Liver (tissue), 3 donors: ENCODE measurements at regions not wholly inside any gene's neighbourhood (a gene's known extent, or its start where the extent isn't known, plus 50 kb on each side); places are given as distances from the start of the nearest gene placed in this dataset.

Experiments used
- ATF3 ChIP-seq: IDR thresholded peaks from 2 replicates; pipeline ENCODE4 v1.6.1; 2016; ENCODE audit warnings: antibody characterized with exemption
- EGR1 ChIP-seq, 2 donors: IDR thresholded peaks; 2 replicates each; pipeline ENCODE4 v1.6.1; 2016 to 2018; ENCODE audit warnings: antibody characterized with exemption in 2 of 2, low read depth in 2 of 2
- FOXA2 ChIP-seq: IDR thresholded peaks from 2 replicates; pipeline ENCODE4 v1.6.1; 2016; ENCODE audit warnings: antibody characterized with exemption
- GABPA ChIP-seq, 2 donors: IDR thresholded peaks in 1 of 2; conservative IDR thresholded peaks in 1 of 2; 2 replicates each; pipeline ENCODE4 v1.6.1; 2016; ENCODE audit warnings: antibody characterized with exemption in 2 of 2, mild to moderate bottlenecking in 1 of 2, moderate library complexity in 1 of 2
- RAD21 ChIP-seq, 2 donors: IDR thresholded peaks; 2 replicates each; pipeline ENCODE4 v1.6.1; 2016; ENCODE audit warnings: antibody characterized with exemption in 2 of 2, mild to moderate bottlenecking in 2 of 2
- REST ChIP-seq: IDR thresholded peaks from 2 replicates; pipeline ENCODE4 v1.6.1; 2016; ENCODE audit warnings: antibody characterized with exemption, mild to moderate bottlenecking
- RXRA ChIP-seq, 2 donors: IDR thresholded peaks; 2 replicates each; pipeline ENCODE4 v1.6.1; 2017 to 2018; ENCODE audit warnings: antibody characterized with exemption in 2 of 2, mild to moderate bottlenecking in 1 of 2
- SP1 ChIP-seq: IDR thresholded peaks from 2 replicates; pipeline ENCODE4 v1.6.1; 2018; ENCODE audit warnings: antibody characterized with exemption, mild to moderate bottlenecking
- TAF1 ChIP-seq: conservative IDR thresholded peaks from 2 replicates; pipeline ENCODE4 v1.6.1; 2016; ENCODE audit warnings: antibody characterized with exemption, mild to moderate bottlenecking
- YY1 ChIP-seq: IDR thresholded peaks from 2 replicates; pipeline ENCODE4 v1.6.1; 2016; ENCODE audit warnings: antibody characterized with exemption, mild to moderate bottlenecking
- TF ChIP-seq, protein P1 (sequence below): fragments of 150-350 bp; IDR thresholded peaks from 2 replicates; pipeline ENCODE4 v1.5.1; 2017; ENCODE audit warnings: improper control_type of control experiment, low read depth, low read length; ENCODE audit not compliant: missing input control
- TF ChIP-seq, protein P2 (sequence below): IDR thresholded peaks from 2 replicates; pipeline ENCODE4 v1.6.1; 2016; ENCODE audit warnings: antibody characterized with exemption
- TF ChIP-seq, protein P3 (sequence below): IDR thresholded peaks from 2 replicates; pipeline ENCODE4 v1.6.1; 2016; ENCODE audit warnings: antibody characterized with exemption
- donor health status: healthy.
- donor health status: healthy.

DNA sequence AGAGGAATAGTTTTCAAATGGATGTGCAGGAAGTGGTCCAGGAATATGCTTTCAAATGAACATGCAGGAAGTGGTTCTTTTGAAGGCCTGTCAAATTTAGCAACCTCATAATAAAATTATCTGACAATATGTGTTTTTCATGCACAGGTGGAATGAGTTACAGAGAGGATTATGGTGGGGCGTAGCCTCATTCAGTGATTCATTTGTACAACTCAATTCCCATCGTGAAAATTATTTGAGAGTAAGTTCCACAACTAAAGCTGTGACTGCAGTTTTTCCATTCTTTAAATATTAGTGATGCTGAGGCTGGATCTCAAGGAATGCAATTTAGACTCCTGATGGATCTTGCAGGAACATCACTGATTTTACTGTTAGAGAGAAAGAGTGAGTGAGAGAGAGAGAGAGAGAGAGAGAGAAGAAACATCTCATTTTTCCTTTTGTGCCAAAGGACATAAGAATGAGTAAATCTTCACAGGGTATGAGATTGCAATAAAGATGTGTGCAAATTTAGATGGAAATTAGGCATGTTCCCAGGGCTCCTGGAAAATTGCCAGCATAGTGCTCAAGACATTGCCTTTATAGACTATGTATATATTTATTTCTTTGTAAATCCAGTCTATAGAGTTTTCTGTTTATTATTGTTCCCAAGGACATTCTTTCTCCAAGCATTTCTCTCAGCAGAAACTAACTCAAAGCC is 394.9 kb upstream of the ZEB2 start:
- TF ChIP-seq ATF3, result no peak
- TF ChIP-seq SP1, result no peak
- no peak for TF ChIP-seq REST
- TF ChIP-seq, protein P1, sequence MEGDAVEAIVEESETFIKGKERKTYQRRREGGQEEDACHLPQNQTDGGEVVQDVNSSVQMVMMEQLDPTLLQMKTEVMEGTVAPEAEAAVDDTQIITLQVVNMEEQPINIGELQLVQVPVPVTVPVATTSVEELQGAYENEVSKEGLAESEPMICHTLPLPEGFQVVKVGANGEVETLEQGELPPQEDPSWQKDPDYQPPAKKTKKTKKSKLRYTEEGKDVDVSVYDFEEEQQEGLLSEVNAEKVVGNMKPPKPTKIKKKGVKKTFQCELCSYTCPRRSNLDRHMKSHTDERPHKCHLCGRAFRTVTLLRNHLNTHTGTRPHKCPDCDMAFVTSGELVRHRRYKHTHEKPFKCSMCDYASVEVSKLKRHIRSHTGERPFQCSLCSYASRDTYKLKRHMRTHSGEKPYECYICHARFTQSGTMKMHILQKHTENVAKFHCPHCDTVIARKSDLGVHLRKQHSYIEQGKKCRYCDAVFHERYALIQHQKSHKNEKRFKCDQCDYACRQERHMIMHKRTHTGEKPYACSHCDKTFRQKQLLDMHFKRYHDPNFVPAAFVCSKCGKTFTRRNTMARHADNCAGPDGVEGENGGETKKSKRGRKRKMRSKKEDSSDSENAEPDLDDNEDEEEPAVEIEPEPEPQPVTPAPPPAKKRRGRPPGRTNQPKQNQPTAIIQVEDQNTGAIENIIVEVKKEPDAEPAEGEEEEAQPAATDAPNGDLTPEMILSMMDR, result no peak
- no peak for TF ChIP-seq GABPA (IDR thresholded peaks at IDR 0.05 in 1 of 2, conservative IDR thresholded peaks at IDR 0.05 in 1 of 2)
- no peak for TF ChIP-seq YY1
- TF ChIP-seq, protein P2, sequence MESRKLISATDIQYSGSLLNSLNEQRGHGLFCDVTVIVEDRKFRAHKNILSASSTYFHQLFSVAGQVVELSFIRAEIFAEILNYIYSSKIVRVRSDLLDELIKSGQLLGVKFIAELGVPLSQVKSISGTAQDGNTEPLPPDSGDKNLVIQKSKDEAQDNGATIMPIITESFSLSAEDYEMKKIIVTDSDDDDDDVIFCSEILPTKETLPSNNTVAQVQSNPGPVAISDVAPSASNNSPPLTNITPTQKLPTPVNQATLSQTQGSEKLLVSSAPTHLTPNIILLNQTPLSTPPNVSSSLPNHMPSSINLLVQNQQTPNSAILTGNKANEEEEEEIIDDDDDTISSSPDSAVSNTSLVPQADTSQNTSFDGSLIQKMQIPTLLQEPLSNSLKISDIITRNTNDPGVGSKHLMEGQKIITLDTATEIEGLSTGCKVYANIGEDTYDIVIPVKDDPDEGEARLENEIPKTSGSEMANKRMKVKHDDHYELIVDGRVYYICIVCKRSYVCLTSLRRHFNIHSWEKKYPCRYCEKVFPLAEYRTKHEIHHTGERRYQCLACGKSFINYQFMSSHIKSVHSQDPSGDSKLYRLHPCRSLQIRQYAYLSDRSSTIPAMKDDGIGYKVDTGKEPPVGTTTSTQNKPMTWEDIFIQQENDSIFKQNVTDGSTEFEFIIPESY, result no peak
- no peak for TF ChIP-seq RXRA (IDR thresholded peaks at IDR 0.05)
- no peak for TF ChIP-seq RAD21 (IDR thresholded peaks at IDR 0.05)
- no peak for TF ChIP-seq EGR1 (IDR thresholded peaks at IDR 0.05; ENCODE audit: low read depth in 2 of 2)
- no peak for TF ChIP-seq FOXA2
- TF ChIP-seq TAF1, result no peak
- TF ChIP-seq, protein P3, sequence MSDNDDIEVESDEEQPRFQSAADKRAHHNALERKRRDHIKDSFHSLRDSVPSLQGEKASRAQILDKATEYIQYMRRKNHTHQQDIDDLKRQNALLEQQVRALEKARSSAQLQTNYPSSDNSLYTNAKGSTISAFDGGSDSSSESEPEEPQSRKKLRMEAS, result no peak
